Stimulated activated naive CD8-positive, alpha-beta T cell treated with anti-CD3 and anti-CD28 coated beads, Interleukin-15, amount 100 ng/mL, for 72 hours (primary cell): ENCODE measurements at regions not wholly inside any gene's neighbourhood (a gene's known extent, or its start where the extent isn't known, plus 50 kb on each side); places are given as distances from the start of the nearest gene placed in this dataset.
"Not testable (repeated sequence)": the region's sequence is repeated elsewhere in the genome, so short reads cannot be mapped to it uniquely, and the experiment has no call there.

Source experiments
- ATAC-seq: fragments of 150-1000 bp; cut with Tn5 transposase; 2 replicates; pipeline ENCODE4 v1.10.0; 2021; ENCODE audit warnings: mild to moderate bottlenecking, moderate library complexity
- DNase-seq, 2 donors: peaks; one replicate each; pipeline ENCODE4 v3.0.0; 2021 to 2022
- H3K27ac Mint-ChIP-seq, 2 donors: one replicate each; pipeline ENCODE4 v1.8.0; 2022; ENCODE audit warnings: mild to moderate bottlenecking in 2 of 2, mixed read lengths in 2 of 2, moderate library complexity in 2 of 2
- H3K27me3 Mint-ChIP-seq: one replicate; pipeline ENCODE4 v1.8.0; 2022; ENCODE audit warnings: mixed read lengths
- H3K4me1 Mint-ChIP-seq: one replicate; pipeline ENCODE4 v1.8.0; 2022; ENCODE audit warnings: mild to moderate bottlenecking, mixed read lengths
- H3K4me3 Mint-ChIP-seq, 2 donors: one replicate each; pipeline ENCODE4 v1.8.0; 2022; ENCODE audit warnings: mild to moderate bottlenecking in 2 of 2, mixed read lengths in 2 of 2, moderate library complexity in 1 of 2
- H3K9me3 Mint-ChIP-seq, 2 donors: one replicate each; pipeline ENCODE4 v1.8.0; 2022; ENCODE audit warnings: mixed read lengths in 2 of 2

GRCh38 chr5:44674461-44674860 is 134.3 kb upstream of the MRPS30 start:
- Mint-ChIP-seq H3K27ac (no peak overlapping the region), H3K9me3 (peaks cover 8 to 13% of the 10 kb centered on the region in 2 donors), H3K4me1 (no peaks in the 10 kb centered on the region), H3K27me3 (no peaks in the 10 kb centered on the region), H3K4me3 (no peak overlapping the region)
- DNase-seq = no peak
- ATAC-seq = no peak

- not testable (repeated sequence) for ATAC-seq, H3K27me3 Mint-ChIP-seq, DNase-seq, H3K27ac Mint-ChIP-seq, H3K4me1 Mint-ChIP-seq, H3K4me3 Mint-ChIP-seq
- H3K9me3 Mint-ChIP-seq = peaks cover 4 to 29% of the 10 kb centered on the region in 2 donors
These were observed 140.3 kb upstream of the MRPS30 start for GRCh38 chr5:44668471-44668870.

GRCh38 chr5:44665101-44665701 is 143.5 kb upstream of the MRPS30 start:
- H3K27ac Mint-ChIP-seq = no peak overlapping the region
- H3K4me1 Mint-ChIP-seq = no peaks in the 10 kb centered on the region
- DNase-seq (no peak), ATAC-seq (no peak)
- H3K9me3 Mint-ChIP-seq = peaks cover 16 to 30% of the 10 kb centered on the region in 2 donors
- no peak overlapping the region for H3K4me3 Mint-ChIP-seq
- no peaks in the 10 kb centered on the region for H3K27me3 Mint-ChIP-seq

- ATAC-seq = no peak
- Mint-ChIP-seq H3K4me1 (no peaks in the 10 kb centered on the region), H3K27me3 (no peaks in the 10 kb centered on the region), H3K9me3 (peaks cover 13 to 30% of the 10 kb centered on the region in 2 donors), H3K4me3 (no peak overlapping the region), H3K27ac (no peak overlapping the region)
- no peak for DNase-seq
These were observed 144.0 kb upstream of the MRPS30 start for GRCh38 chr5:44664711-44665100.

- no peak overlapping the region for H3K4me3 Mint-ChIP-seq
- no peak for DNase-seq
- H3K4me1 Mint-ChIP-seq = no peaks in the 10 kb centered on the region
- H3K9me3 Mint-ChIP-seq = peaks cover 12 to 30% of the 10 kb centered on the region in 2 donors
- no peak overlapping the region for H3K27ac Mint-ChIP-seq
- ATAC-seq = no peak
- H3K27me3 Mint-ChIP-seq = no peaks in the 10 kb centered on the region
These were observed 144.6 kb upstream of the MRPS30 start for GRCh38 chr5:44663991-44664710.

GRCh38 chr5:44661851-44662250 is 146.9 kb upstream of the MRPS30 start:
- Mint-ChIP-seq H3K4me3 (no peak overlapping the region), H3K4me1 (no peaks in the 10 kb centered on the region), H3K27me3 (no peaks in the 10 kb centered on the region), H3K27ac (no peak overlapping the region), H3K9me3 (peaks cover 20 to 28% of the 10 kb centered on the region in 2 donors)
- DNase-seq (no peak), ATAC-seq (no peak)

- no peak overlapping the region for H3K27ac Mint-ChIP-seq
- H3K4me1 Mint-ChIP-seq = no peaks in the 10 kb centered on the region
- DNase-seq (no peak), ATAC-seq (no peak)
- no peak overlapping the region for H3K4me3 Mint-ChIP-seq
- H3K27me3 Mint-ChIP-seq = no peaks in the 10 kb centered on the region
- peaks cover 24 to 37% of the 10 kb centered on the region in 2 donors for H3K9me3 Mint-ChIP-seq
These were observed 148.5 kb upstream of the MRPS30 start for GRCh38 chr5:44660251-44660650.

- Mint-ChIP-seq H3K27ac (no peak overlapping the region), H3K4me3 (no peak overlapping the region), H3K9me3 (peaks cover 30 to 46% of the 10 kb centered on the region in 2 donors), H3K27me3 (no peaks in the 10 kb centered on the region), H3K4me1 (no peaks in the 10 kb centered on the region)
- ATAC-seq = no peak
- DNase-seq = no peak
These were observed 149.4 kb upstream of the MRPS30 start for GRCh38 chr5:44659334-44659733.

- no peak overlapping the region for H3K4me3 Mint-ChIP-seq
- H3K9me3 Mint-ChIP-seq = peaks cover 19 to 37% of the 10 kb centered on the region in 2 donors
- H3K27ac Mint-ChIP-seq = no peak overlapping the region
- H3K4me1 Mint-ChIP-seq = no peaks in the 10 kb centered on the region
- H3K27me3 Mint-ChIP-seq = no peaks in the 10 kb centered on the region
- DNase-seq (no peak), ATAC-seq (no peak)
These were observed 156.1 kb upstream of the MRPS30 start for GRCh38 chr5:44652674-44653073.

- Mint-ChIP-seq H3K9me3 (no peaks in the 10 kb centered on the region), H3K4me3 (no peak overlapping the region), H3K4me1 (no peaks in the 10 kb centered on the region), H3K27ac (no peak overlapping the region), H3K27me3 (no peaks in the 10 kb centered on the region)
- DNase-seq = no peak
- ATAC-seq = no peak
These were observed 162.7 kb upstream of the MRPS30 start for GRCh38 chr5:44646016-44646415.

DNA sequence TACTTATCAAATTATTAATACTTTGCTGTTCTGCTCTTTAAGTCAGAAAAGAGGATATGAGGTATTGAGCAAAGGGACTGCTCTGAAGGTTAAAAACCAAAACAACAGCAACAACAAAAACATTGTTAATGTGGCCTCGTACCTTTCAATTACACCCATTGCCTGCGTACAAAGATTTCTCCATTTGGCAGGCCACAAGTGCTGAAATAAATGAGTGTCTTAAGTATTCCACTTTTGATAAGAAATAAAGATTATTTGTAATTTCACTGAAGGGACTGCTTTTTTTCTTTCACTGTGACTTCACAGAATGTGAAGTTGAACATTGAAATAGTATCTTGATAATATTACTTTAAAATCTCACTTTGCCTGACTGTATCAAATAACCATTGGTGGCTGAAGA is 163.2 kb upstream of the MRPS30 start:
- Mint-ChIP-seq H3K27me3 (no peaks in the 10 kb centered on the region), H3K4me3 (no peak overlapping the region), H3K27ac (no peak overlapping the region), H3K4me1 (no peaks in the 10 kb centered on the region), H3K9me3 (no peaks in the 10 kb centered on the region)
- DNase-seq (no peak), ATAC-seq (no peak)

GRCh38 chr5:44644628-44645027 is 164.1 kb upstream of the MRPS30 start:
- no peaks in the 10 kb centered on the region for H3K4me1 Mint-ChIP-seq
- no peak overlapping the region for H3K4me3 Mint-ChIP-seq
- ATAC-seq = no peak
- H3K9me3 Mint-ChIP-seq = no peaks in the 10 kb centered on the region
- DNase-seq = no peak
- no peaks in the 10 kb centered on the region for H3K27me3 Mint-ChIP-seq
- H3K27ac Mint-ChIP-seq = no peak overlapping the region

DNA sequence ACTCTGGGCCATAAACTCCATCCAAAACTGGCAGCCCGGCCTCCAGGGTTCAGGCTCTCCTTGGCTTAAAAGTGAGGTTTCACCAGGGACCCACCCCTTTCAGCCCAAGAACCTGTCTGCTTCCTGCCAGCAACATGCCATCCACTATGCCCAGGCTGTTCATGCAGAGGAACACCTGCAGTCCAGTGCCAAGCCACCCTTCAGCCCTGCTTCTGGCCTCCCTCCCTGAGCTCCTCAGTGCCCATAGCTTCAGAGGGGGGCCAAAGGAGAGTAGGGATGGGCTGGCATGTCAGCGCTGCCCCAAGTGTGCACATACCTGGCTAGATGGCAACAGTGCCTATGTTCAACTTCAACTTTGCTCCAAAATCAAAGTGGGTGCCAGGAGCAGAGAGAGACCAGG is 166.9 kb upstream of the MRPS30 start:
- ATAC-seq = no peak

DNA sequence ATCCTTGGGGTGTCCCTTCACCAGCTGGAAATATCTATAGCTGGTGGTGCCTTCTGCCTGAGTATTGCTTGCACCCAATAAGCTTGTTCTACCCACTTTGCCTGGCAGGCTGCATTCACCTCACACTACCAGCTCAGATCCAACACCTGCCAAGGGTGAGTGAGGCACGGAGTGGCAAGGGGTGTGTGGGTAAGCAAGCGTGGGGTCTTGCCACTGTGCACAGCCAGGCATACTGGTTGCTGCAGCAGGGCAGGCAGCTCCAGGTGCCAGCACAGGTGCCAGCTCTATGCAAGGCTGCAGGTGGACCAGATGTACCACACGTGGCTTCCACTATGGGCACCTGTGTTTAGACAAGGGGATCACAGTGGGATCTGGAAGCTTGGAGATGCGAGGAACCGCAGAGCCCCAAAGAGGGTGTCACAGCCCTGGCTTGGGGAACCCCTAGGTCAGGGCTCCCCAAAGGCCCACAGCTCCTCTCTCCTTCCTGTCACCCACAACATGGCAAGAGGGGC is 167.7 kb upstream of the MRPS30 start:
- H3K27ac Mint-ChIP-seq = no peak overlapping the region
- no peak overlapping the region for H3K4me3 Mint-ChIP-seq
- ATAC-seq (no peak), DNase-seq (no peak)
- peaks cover 0 to 6% of the 10 kb centered on the region in 2 donors for H3K9me3 Mint-ChIP-seq
- no peaks in the 10 kb centered on the region for H3K27me3 Mint-ChIP-seq
- no peaks in the 10 kb centered on the region for H3K4me1 Mint-ChIP-seq

More for the DNA sequence above, 166.9 kb upstream of the MRPS30 start:
- peaks cover 0 to 6% of the 10 kb centered on the region in 2 donors for H3K9me3 Mint-ChIP-seq
- H3K4me3 Mint-ChIP-seq = no peak overlapping the region
- H3K27me3 Mint-ChIP-seq = no peaks in the 10 kb centered on the region
- DNase-seq = no peak
- no peaks in the 10 kb centered on the region for H3K4me1 Mint-ChIP-seq
- H3K27ac Mint-ChIP-seq = no peak overlapping the region

DNA sequence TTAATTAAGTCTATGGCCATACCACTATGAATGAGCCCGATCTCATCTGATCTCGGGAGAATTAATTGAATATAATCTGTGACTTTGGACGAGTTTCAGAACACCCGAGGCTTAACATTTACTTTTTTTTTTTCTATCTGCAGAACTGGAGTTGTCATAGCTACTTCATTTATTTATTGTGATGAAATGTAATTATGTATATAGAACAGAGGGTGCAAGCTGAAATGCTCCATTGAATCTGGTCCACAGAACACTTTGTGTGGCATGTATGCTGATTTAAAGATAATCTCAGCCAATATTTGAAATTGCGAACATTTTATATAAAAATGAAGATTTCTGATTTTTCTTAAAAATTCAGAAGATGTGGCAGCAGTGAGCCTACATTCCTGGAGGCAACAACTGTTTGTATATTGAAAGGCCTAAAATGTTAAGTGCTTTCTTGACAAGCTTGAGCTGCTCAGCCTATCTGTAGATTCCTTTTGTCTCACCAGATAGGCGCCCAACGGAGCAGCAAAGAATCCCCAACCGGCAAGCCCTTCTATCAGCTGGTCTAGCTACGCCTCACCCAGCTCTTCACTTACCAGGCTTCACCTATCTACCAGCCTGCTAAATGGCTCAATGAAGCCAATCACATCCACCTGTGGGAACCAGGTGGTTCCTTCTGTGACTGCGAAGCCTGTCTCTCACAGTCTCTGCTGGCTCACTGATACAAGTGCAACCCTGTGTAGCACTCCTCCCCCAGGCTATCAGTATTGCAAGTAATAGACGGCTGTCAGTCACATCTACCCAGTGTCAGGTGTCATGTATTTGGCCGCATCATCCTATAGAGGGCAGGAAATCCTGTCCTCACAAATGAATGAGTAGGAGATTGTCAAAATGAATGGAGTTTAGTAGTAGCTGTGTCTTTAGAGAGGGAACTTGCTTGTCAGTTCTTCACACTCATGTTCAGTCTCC is 170.6 kb upstream of the MRPS30 start:
- Mint-ChIP-seq H3K27me3 (no peaks in the 10 kb centered on the region), H3K4me1 (no peaks in the 10 kb centered on the region), H3K4me3 (no peak overlapping the region), H3K27ac (no peak overlapping the region), H3K9me3 (peaks cover 0 to 6% of the 10 kb centered on the region in 2 donors)
- ATAC-seq (no peak), DNase-seq (no peak)
